ENCODE measurements at regions not wholly inside any gene's neighbourhood (a gene's known extent, or its start where the extent isn't known, plus 50 kb on each side); places are given as distances from the start of the nearest gene placed in this dataset.

GRCh38 chrX:125544031-125544660 is 224.5 kb downstream of the TEX13C start:
- TF ChIP-seq POLR2AphosphoS5 (IDR thresholded peaks at IDR 0.05; ENCODE audit: borderline replicate concordance, low read depth, low read length): no peak
- no peak for TF ChIP-seq EZH2 (IDR thresholded peaks at IDR 0.05)
- no peak for TF ChIP-seq FOXP2 (optimal IDR thresholded peaks at IDR 0.05; ENCODE audit: control extremely low read depth, extremely low read length, insufficient read depth)
